Erythroblast (primary cell): ENCODE measurements at regions not wholly inside any gene's neighbourhood (a gene's known extent, or its start where the extent isn't known, plus 50 kb on each side); places are given as distances from the start of the nearest gene placed in this dataset.
"Not testable (repeated sequence)": the region's sequence is repeated elsewhere in the genome, so short reads cannot be mapped to it uniquely, and the experiment has no call there.

ENCODE experiments used
- GATA1 ChIP-seq: IDR thresholded peaks from 2 replicates; pipeline ENCODE4 v1.6.1; 2011; ENCODE audit warnings: low read depth, mild to moderate bottlenecking, control low read depth, low read length, moderate library complexity
- POLR2A ChIP-seq: IDR thresholded peaks from 2 replicates; pipeline ENCODE4 v1.6.1; 2011; ENCODE audit warnings: mild to moderate bottlenecking, low read length

DNA sequence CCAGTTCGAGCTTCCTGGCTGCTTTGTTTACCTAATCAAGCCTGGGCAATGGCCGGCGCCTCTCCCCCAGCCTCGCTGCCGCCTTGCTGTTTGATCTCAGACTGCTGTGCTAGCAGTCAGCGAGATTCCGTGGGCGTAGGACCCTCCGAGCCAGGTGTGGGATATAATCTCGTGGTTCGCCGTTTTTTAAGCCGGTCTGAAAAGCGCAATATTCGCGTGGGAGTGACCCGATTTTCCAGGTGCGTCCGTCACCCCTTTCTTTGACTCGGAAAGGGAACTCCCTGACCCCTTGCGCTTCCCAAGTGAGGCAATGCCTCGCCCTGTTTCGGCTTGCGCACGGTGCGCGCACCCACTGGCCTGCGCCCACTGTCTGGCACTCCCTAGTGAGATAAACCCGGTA lies 72.4 kb downstream of the TUBA3C start:
- not testable (repeated sequence) for TF ChIP-seq POLR2A, GATA1
